ENCODE measurements at regions not wholly inside any gene's neighbourhood (a gene's known extent, or its start where the extent isn't known, plus 50 kb on each side); places are given as distances from the start of the nearest gene placed in this dataset.

- peak in 1 of 4 donors; percentile 32 for DNase-seq
- H3K27ac ChIP-seq = peak overlapping the region in 1 of 2 donors; percentile 28
- TF ChIP-seq, protein P1, sequence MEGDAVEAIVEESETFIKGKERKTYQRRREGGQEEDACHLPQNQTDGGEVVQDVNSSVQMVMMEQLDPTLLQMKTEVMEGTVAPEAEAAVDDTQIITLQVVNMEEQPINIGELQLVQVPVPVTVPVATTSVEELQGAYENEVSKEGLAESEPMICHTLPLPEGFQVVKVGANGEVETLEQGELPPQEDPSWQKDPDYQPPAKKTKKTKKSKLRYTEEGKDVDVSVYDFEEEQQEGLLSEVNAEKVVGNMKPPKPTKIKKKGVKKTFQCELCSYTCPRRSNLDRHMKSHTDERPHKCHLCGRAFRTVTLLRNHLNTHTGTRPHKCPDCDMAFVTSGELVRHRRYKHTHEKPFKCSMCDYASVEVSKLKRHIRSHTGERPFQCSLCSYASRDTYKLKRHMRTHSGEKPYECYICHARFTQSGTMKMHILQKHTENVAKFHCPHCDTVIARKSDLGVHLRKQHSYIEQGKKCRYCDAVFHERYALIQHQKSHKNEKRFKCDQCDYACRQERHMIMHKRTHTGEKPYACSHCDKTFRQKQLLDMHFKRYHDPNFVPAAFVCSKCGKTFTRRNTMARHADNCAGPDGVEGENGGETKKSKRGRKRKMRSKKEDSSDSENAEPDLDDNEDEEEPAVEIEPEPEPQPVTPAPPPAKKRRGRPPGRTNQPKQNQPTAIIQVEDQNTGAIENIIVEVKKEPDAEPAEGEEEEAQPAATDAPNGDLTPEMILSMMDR (IDR thresholded peaks at IDR 0.05) = no peak
- no peaks in the 10 kb centered on the region for H3K36me3 ChIP-seq
- no peaks in the 10 kb centered on the region for H3K27me3 ChIP-seq
- no peak overlapping the region for H3K4me3 ChIP-seq
- peak; percentile 15 for ATAC-seq
- intact Hi-C loops (cut with DNase I) = no loop called here
- no peaks in the 10 kb centered on the region for H3K9me3 ChIP-seq
- H3K4me1 ChIP-seq = peaks cover 0 to 12% of the 10 kb centered on the region in 2 donors
Measured at GRCh38 chr21:39124681-39125251, 58.5 kb downstream of the PSMG1 start.

DNA sequence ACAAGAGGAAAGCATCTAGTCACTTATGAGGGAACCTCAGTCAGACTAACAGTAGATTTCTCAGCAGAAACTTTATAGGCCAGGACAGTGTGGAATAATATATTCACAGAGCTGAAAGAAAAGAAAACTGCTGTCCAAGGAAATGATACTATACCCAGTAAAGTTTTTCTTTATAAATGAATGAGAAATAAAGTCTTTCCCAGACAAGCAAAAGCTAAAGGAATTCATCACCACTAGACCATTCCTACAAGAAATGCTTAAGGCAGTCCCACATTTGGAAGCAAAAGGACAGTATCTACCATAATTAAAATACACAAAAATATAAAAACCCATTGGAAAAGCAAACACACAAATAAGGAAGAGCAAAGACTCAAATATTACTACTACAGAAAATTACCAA lies 59.9 kb downstream of the PSMG1 start:
- TF ChIP-seq, protein P1 (IDR thresholded peaks at IDR 0.05) = no peak
- DNase-seq (no peak), ATAC-seq (no peak)
- H3K27ac ChIP-seq = no peak overlapping the region
- H3K9me3 ChIP-seq = no peaks in the 10 kb centered on the region
- H3K4me1 ChIP-seq = peaks cover 0 to 12% of the 10 kb centered on the region in 2 donors
- intact Hi-C loops (cut with DNase I) = no loop called here
- H3K4me3 ChIP-seq = no peak overlapping the region
- no peaks in the 10 kb centered on the region for H3K36me3 ChIP-seq
- H3K27me3 ChIP-seq = no peaks in the 10 kb centered on the region

GRCh38 chr21:39121600-39122355 lies 61.5 kb downstream of the PSMG1 start:
- intact Hi-C loops (cut with DNase I) = no loop called here
- Histone ChIP-seq H3K9me3 (no peaks in the 10 kb centered on the region), H3K36me3 (no peaks in the 10 kb centered on the region), H3K27me3 (no peaks in the 10 kb centered on the region), H3K4me1 (peaks cover 0 to 12% of the 10 kb centered on the region in 2 donors), H3K4me3 (no peak overlapping the region), H3K27ac (no peak overlapping the region)
- no peak for DNase-seq
- ATAC-seq = no peak
- TF ChIP-seq, protein P1 (IDR thresholded peaks at IDR 0.05) = no peak

DNA sequence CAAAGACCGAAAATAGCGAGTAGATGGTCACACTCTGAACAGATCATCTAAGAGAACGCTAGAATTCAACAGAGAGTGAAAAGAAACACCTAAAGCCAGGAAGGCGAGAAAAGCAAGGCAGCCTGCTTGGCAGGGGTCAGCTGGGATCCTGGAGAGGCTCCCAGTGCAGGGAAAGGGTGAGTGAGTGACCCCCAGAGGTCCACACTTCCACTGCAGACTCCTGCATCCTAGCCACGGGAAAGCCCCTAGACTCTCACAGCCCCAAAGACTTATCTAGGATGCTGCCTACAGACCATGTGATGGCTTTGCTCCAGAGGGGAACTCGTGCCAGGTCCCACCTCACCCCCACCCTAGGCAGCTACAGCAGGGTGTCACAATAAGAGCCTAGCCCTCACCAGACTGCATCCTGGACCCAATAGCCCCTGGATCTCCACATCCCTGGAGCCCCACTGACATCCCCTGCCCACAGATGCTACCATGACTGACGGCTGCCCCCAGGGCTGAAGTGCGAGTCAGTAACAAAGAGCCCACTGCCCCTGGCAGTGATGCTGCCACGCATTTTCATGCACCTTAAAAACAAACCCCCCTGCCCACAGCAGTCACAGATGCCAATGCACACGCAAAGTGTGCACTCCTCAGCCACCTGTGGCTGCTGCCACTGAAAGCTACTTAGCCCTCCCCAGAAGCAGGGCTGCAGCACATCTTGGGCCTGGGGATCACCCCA lies 62.2 kb downstream of the PSMG1 start:
- Histone ChIP-seq H3K36me3 (no peaks in the 10 kb centered on the region), H3K9me3 (no peaks in the 10 kb centered on the region), H3K4me1 (peaks cover 0 to 10% of the 10 kb centered on the region in 2 donors), H3K4me3 (no peak overlapping the region), H3K27ac (no peak overlapping the region), H3K27me3 (no peaks in the 10 kb centered on the region)
- ATAC-seq (no peak), DNase-seq (no peak)
- TF ChIP-seq, protein P1 (IDR thresholded peaks at IDR 0.05) = no peak
- intact Hi-C loops (cut with DNase I) = no loop called here

GRCh38 chr21:39119891-39120290 lies 63.4 kb downstream of the PSMG1 start:
- TF ChIP-seq, protein P1 (IDR thresholded peaks at IDR 0.05) = no peak
- ATAC-seq (no peak), DNase-seq (no peak)
- Histone ChIP-seq H3K27ac (no peak overlapping the region), H3K36me3 (no peaks in the 10 kb centered on the region), H3K4me3 (no peak overlapping the region), H3K4me1 (peaks cover 0 to 2% of the 10 kb centered on the region in 2 donors), H3K27me3 (no peaks in the 10 kb centered on the region), H3K9me3 (no peaks in the 10 kb centered on the region)
- intact Hi-C loops (cut with DNase I) = no loop called here

Data from left lung (tissue), 4 donors.